ENCODE measurements at regions not wholly inside any gene's neighbourhood (a gene's known extent, or its start where the extent isn't known, plus 50 kb on each side); places are given as distances from the start of the nearest gene placed in this dataset.

DNA sequence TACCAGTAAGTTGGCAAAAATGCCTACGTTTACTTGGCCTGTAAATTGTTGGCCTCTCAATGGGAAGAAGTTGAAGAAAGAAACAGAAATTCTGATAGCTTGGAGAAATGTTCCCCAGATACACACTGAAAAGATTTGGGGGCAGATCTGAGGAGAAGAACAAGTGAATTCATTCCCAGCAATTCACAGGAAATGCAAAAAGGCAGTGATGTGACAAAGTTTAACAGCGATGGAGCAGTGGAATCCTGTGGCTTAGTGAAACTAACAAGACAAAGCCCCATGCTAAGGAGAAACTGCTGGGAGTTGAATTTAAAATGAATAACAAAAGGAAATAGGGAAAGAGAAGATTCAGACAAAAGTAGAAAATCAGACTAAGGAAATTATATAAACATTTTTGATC, 213.2 kb upstream of the EDIL3 start:
- no peaks in the 10 kb centered on the region for H3K27me3 ChIP-seq
- 51 to 69% (median 56%) methylated on average over 2 of the region's 2 CpGs for WGBS, 4 donors
- no peaks in the 10 kb centered on the region for H3K4me1 ChIP-seq
- DNase-seq, result no peak
- TF ChIP-seq, protein P1, sequence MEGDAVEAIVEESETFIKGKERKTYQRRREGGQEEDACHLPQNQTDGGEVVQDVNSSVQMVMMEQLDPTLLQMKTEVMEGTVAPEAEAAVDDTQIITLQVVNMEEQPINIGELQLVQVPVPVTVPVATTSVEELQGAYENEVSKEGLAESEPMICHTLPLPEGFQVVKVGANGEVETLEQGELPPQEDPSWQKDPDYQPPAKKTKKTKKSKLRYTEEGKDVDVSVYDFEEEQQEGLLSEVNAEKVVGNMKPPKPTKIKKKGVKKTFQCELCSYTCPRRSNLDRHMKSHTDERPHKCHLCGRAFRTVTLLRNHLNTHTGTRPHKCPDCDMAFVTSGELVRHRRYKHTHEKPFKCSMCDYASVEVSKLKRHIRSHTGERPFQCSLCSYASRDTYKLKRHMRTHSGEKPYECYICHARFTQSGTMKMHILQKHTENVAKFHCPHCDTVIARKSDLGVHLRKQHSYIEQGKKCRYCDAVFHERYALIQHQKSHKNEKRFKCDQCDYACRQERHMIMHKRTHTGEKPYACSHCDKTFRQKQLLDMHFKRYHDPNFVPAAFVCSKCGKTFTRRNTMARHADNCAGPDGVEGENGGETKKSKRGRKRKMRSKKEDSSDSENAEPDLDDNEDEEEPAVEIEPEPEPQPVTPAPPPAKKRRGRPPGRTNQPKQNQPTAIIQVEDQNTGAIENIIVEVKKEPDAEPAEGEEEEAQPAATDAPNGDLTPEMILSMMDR (IDR thresholded peaks at IDR 0.05), result no peak
- no peak for TF ChIP-seq POLR2A (IDR thresholded peaks at IDR 0.05)
- intact Hi-C loops (cut with DNase I), result no loop called here
- no peak overlapping the region for H3K27ac ChIP-seq
- no peaks in the 10 kb centered on the region for H3K9me3 ChIP-seq
- no peak overlapping the region for H3K4me3 ChIP-seq
- ATAC-seq, result no peak
- H3K36me3 ChIP-seq, result no peaks in the 10 kb centered on the region

DNA sequence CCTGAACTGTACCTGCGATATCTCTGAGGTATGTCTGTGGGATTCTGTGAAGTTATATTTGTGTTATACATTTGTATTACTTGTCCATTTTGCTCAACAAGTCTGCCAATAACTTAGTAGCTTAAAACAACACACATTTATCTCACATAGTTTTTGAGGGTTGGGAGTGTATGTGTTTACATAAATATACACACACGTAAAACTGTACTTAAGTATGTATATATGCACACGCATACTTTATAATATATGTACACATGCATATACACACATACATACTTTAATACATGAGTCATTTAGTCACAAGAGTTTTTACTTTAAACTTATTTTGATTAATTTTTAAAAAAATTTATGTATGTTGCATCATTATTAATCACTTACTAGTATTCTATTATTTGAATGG, 205.9 kb upstream of the EDIL3 start:
- 89 to 97% (median 95%) methylated on average over 3 of the region's 3 CpGs for WGBS, 4 donors
- no peaks in the 10 kb centered on the region for H3K9me3 ChIP-seq
- no peak overlapping the region for H3K27ac ChIP-seq
- intact Hi-C loops (cut with DNase I), result no loop called here
- no peak for DNase-seq
- no peak for ATAC-seq
- H3K4me3 ChIP-seq, result no peak overlapping the region
- no peaks in the 10 kb centered on the region for H3K4me1 ChIP-seq
- no peaks in the 10 kb centered on the region for H3K36me3 ChIP-seq
- TF ChIP-seq POLR2A (IDR thresholded peaks at IDR 0.05), result no peak
- TF ChIP-seq, protein P1 (IDR thresholded peaks at IDR 0.05), result no peak
- no peaks in the 10 kb centered on the region for H3K27me3 ChIP-seq

DNA sequence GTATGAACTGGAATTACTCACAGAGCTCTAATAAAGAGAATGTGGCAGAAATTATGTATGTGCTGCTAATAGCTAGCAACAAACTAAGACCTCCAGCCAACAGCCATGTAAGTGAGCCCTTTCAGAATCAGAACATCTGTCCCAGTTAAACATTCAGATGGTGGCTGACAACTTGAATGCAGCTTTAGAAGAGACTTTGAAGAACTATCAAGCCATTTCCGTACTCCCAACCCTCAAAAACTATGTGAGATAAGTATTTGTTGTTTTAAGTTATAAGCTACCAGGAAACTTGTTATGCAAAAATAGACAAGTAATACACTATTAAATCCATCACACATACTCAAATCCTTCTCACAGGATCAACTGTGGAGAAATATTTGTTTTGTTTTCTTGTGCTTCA, 205.2 kb upstream of the EDIL3 start:
- intact Hi-C loops (cut with DNase I), result no loop called here
- H3K4me1 ChIP-seq, result no peaks in the 10 kb centered on the region
- DNase-seq, result no peak
- 66 to 78% (median 70%) methylated on average over 1 of the region's 1 CpG for WGBS, 4 donors
- H3K27ac ChIP-seq, result no peak overlapping the region
- no peak for TF ChIP-seq POLR2A (IDR thresholded peaks at IDR 0.05)
- no peaks in the 10 kb centered on the region for H3K36me3 ChIP-seq
- H3K27me3 ChIP-seq, result no peaks in the 10 kb centered on the region
- no peak overlapping the region for H3K4me3 ChIP-seq
- no peaks in the 10 kb centered on the region for H3K9me3 ChIP-seq
- no peak for ATAC-seq

DNA sequence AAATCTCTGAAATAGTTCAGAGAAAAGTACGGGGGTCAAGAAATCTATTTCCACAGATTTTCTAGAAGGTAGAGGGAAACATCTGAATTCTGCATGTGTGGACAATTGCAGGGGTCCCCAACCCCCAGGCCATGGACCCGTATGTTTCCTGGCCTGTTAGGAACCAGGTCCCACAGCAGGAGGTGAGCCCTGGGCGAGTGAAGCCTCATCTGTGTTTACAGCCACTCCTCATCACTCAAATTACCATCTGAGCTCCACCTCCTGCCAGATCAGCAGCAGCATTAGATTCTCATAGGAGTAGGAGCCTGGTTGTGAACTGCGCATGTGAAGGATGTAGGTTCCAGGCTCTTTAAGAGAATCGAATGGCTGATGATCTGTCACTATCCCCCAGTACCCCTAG, 200.5 kb upstream of the EDIL3 start:
- 73 to 82% (median 78%) methylated on average over 5 of the region's 5 CpGs for WGBS, 4 donors
- Histone ChIP-seq H3K27me3 (no peaks in the 10 kb centered on the region), H3K4me1 (no peaks in the 10 kb centered on the region), H3K4me3 (no peak overlapping the region), H3K27ac (no peak overlapping the region), H3K9me3 (no peaks in the 10 kb centered on the region), H3K36me3 (no peaks in the 10 kb centered on the region)
- intact Hi-C loops (cut with DNase I), result no loop called here
- ATAC-seq (no peak), DNase-seq (no peak)
- TF ChIP-seq, protein P1 (IDR thresholded peaks at IDR 0.05), result no peak

DNA sequence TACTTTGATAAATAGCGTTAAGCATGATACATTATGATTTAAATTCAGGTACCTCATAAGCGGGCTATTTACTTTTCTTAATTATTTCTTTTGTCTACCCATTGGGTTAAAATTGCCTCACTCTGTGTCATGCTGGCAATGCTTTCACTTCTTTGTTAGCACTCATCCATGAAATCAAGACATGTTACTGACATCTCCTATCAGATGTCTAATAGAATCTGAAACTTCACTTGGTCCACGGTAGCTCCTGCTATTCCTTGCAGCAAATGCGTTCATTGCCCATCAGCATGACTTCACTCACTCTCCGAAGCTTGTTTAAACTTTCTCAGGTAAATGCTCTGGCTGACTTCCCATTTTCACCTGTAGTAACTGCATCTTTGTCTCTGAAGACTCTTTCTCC, 193.5 kb upstream of the EDIL3 start:
- WGBS, 4 donors, result 80 to 85% (median 82%) methylated on average over 5 of the region's 5 CpGs
- Histone ChIP-seq H3K27me3 (no peaks in the 10 kb centered on the region), H3K4me1 (no peaks in the 10 kb centered on the region), H3K4me3 (no peak overlapping the region), H3K27ac (no peak overlapping the region), H3K36me3 (no peaks in the 10 kb centered on the region), H3K9me3 (no peaks in the 10 kb centered on the region)
- no peak for ATAC-seq
- no peak for DNase-seq
- intact Hi-C loops (cut with DNase I), result no loop called here
- TF ChIP-seq, protein P1 (IDR thresholded peaks at IDR 0.05), result no peak
- no peak for TF ChIP-seq POLR2A (IDR thresholded peaks at IDR 0.05)

Measured in heart left ventricle (tissue), 16 donors.